A673 (cell line): ENCODE measurements at regions not wholly inside any gene's neighbourhood (a gene's known extent, or its start where the extent isn't known, plus 50 kb on each side); places are given as distances from the start of the nearest gene placed in this dataset.

ENCODE experiments used
- BruUV-seq: library from RNA; stranded (reverse); fragments of 400-500 nt; replicated peaks from 2 replicates; lab custom pipeline; 2021; lab: Mats Ljungman, UMichigan
- CTCF ChIA-PET: fragments of 300-600 bp; sonication (Branson Sonifier 250); formaldehyde crosslinking; loops from one replicate; lab custom pipeline; 2022; ENCODE audit warnings: antibody characterized with exemption; lab: Charles Lee
- POLR2A ChIA-PET: fragments of 300-600 bp; sonication (Branson Sonifier 250); formaldehyde crosslinking; loops from one replicate; lab custom pipeline; 2022; ENCODE audit warnings: antibody characterized with exemption; ENCODE audit not compliant: low non-redundant PET; lab: Charles Lee
- DNase-seq: peaks from one replicate; pipeline ENCODE4 v3.0.0-alpha.2; 2015; ENCODE audit warnings: low spot score
- H3K27ac ChIP-seq: fragments of 200-600 bp; sonication (generic); 2 replicates; pipeline ENCODE4 v1.5.1; 2016; ENCODE audit warnings: mixed run types, low read depth, mild to moderate bottlenecking, mixed read lengths, antibody characterized with exemption, low read length; ENCODE audit not compliant: poor library complexity, severe bottlenecking
- H3K27me3 ChIP-seq: fragments of 200-600 bp; sonication (generic); replicated peaks from 2 replicates; pipeline ENCODE4 v1.6.1; 2017; ENCODE audit warnings: mixed run types, low read depth, mild to moderate bottlenecking, mixed read lengths, antibody characterized with exemption, low read length; ENCODE audit not compliant: insufficient read depth, poor library complexity
- H3K36me3 ChIP-seq: fragments of 200-600 bp; sonication (generic); 2 replicates; pipeline ENCODE4 v1.6.1; 2016; ENCODE audit warnings: mixed run types, mild to moderate bottlenecking, mixed read lengths, antibody characterized with exemption, low read length; ENCODE audit not compliant: insufficient read depth, poor library complexity, severe bottlenecking
- H3K4me1 ChIP-seq: fragments of 200-600 bp; sonication (generic); 2 replicates; pipeline ENCODE4 v1.6.1; 2017; ENCODE audit warnings: mixed run types, mild to moderate bottlenecking, mixed read lengths, antibody characterized with exemption, low read length; ENCODE audit not compliant: insufficient read depth, poor library complexity, severe bottlenecking
- H3K4me3 ChIP-seq: fragments of 200-600 bp; sonication (generic); 2 replicates; pipeline ENCODE4 v1.5.1; 2016; ENCODE audit warnings: low read depth, mixed run types, mild to moderate bottlenecking, mixed read lengths, low read length; ENCODE audit not compliant: poor library complexity, severe bottlenecking
- H3K9me3 ChIP-seq: fragments of 200-600 bp; sonication (generic); 2 replicates; pipeline ENCODE4 v1.6.1; 2016; ENCODE audit warnings: mixed run types, low read depth, mild to moderate bottlenecking, mixed read lengths, antibody characterized with exemption, low read length; ENCODE audit not compliant: poor library complexity, severe bottlenecking
- EZH2 ChIP-seq: fragments of 200-600 bp; sonication (generic); IDR thresholded peaks from 2 replicates; pipeline ENCODE4 v1.6.1; 2017; ENCODE audit warnings: borderline replicate concordance, low read depth, mild to moderate bottlenecking, mixed read lengths, antibody characterized with exemption, low read length; ENCODE audit not compliant: poor library complexity, severe bottlenecking
- intact Hi-C: fragments of 100-400 bp; cut with micrococcal nuclease; formaldehyde crosslinking; loops from one replicate; pipeline ENCODE4 v1.10.0; 2022; ENCODE audit not compliant: unreplicated experiment
- TF ChIP-seq, protein P1 (sequence below): fragments of 300-800, 200-600 bp; sonication (generic); conservative IDR thresholded peaks from 2 replicates; pipeline ENCODE4 v1.5.1; 2017; ENCODE audit warnings: low read depth, mild to moderate bottlenecking, antibody characterized with exemption, low read length, moderate library complexity, mixed read lengths

DNA sequence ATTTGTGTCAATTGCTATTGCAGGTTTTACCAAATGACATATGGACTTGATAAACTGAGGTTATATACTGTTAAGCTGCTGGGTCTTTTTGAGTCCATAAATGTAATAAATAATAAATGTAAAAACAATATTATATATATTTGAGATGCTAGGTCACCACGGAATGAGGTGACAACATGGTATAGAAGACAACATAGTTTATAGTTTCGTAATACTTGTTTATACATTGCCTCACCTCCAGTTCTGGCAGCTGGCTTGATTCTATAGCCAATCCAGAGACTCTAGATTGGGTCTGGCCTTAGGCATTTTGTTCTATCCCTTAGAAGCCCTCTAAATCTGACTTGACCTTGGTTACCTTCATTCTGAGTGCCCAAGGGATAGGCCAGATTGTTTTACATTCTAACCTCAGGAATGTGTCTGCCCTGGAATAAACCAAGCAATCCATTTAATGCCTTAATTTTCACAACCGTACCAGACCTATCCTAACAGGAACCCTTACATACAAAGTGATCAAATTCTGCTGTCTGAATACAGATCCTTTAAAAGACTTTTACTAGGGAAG lies 61.5 kb upstream of the STXBP5 start:
- DNase-seq: no peak
- H3K36me3 ChIP-seq: no peaks in the 10 kb centered on the region
- H3K27ac ChIP-seq: no peak overlapping the region
- TF ChIP-seq EZH2: no peak
- TF ChIP-seq, protein P1, sequence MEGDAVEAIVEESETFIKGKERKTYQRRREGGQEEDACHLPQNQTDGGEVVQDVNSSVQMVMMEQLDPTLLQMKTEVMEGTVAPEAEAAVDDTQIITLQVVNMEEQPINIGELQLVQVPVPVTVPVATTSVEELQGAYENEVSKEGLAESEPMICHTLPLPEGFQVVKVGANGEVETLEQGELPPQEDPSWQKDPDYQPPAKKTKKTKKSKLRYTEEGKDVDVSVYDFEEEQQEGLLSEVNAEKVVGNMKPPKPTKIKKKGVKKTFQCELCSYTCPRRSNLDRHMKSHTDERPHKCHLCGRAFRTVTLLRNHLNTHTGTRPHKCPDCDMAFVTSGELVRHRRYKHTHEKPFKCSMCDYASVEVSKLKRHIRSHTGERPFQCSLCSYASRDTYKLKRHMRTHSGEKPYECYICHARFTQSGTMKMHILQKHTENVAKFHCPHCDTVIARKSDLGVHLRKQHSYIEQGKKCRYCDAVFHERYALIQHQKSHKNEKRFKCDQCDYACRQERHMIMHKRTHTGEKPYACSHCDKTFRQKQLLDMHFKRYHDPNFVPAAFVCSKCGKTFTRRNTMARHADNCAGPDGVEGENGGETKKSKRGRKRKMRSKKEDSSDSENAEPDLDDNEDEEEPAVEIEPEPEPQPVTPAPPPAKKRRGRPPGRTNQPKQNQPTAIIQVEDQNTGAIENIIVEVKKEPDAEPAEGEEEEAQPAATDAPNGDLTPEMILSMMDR: no peak
- H3K4me1 ChIP-seq: no peaks in the 10 kb centered on the region
- H3K27me3 ChIP-seq: no peaks in the 10 kb centered on the region
- POLR2A ChIA-PET: no interaction called here
- no peak overlapping the region for H3K4me3 ChIP-seq
- H3K9me3 ChIP-seq: no peaks in the 10 kb centered on the region
- CTCF ChIA-PET: no interaction called here
- no TSS peak for BruUV-seq
- intact Hi-C loops: no loop called here

DNA sequence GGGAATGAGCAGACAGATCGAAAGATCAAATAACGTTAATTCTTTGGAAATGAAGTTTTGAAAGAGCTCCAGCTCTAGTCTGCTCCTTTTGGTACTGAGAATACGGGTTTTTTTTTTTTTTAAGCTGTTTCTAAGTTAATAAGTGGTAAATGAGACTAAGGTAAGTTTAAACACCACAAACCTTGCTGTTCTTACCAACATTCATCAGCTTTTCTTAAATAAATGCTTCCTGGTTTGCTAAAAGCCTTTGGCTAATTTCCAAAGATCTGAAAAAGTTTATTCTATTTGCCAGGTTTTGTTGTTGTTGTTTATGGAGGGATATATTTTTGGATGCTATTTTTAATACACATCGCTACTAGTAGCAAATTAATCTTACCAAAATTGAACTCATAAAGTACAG lies 55.1 kb upstream of the STXBP5 start:
- POLR2A ChIA-PET: no interaction called here

DNA sequence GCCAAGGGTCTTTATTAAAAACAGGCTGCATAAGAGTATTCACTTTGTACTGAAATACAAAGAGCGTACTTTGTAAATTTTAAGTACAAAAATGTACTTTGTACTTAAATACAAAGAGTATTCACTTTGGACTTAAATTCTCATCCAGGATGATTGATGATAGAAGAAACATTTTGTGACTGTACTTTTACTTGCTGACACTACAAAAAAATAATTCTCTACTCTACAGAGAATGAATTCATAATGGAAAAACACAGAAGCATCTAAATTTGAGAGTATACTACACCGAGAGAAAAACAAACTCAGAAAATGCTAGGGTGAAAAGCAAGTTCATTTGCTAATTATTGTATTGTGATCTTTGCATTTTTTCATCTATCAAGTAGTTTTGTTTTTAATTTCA lies 54.4 kb upstream of the STXBP5 start:
- DNase-seq: no peak
- Histone ChIP-seq H3K27me3 (no peaks in the 10 kb centered on the region), H3K4me1 (no peaks in the 10 kb centered on the region), H3K4me3 (no peak overlapping the region), H3K36me3 (no peaks in the 10 kb centered on the region), H3K27ac (no peak overlapping the region), H3K9me3 (no peaks in the 10 kb centered on the region)
- intact Hi-C loops: no loop called here
- TF ChIP-seq, protein P1: no peak
- no peak for TF ChIP-seq EZH2
- POLR2A ChIA-PET: no interaction called here
- CTCF ChIA-PET: no interaction called here
- BruUV-seq: no TSS peak

More for the DNA sequence above, 55.1 kb upstream of the STXBP5 start:
- no peak for DNase-seq
- no peak for TF ChIP-seq EZH2
- TF ChIP-seq, protein P1: no peak
- Histone ChIP-seq H3K9me3 (no peaks in the 10 kb centered on the region), H3K27ac (no peak overlapping the region), H3K36me3 (no peaks in the 10 kb centered on the region), H3K4me1 (no peaks in the 10 kb centered on the region), H3K27me3 (no peaks in the 10 kb centered on the region), H3K4me3 (no peak overlapping the region)
- intact Hi-C loops: no loop called here
- BruUV-seq: no TSS peak
- CTCF ChIA-PET: no interaction called here
